ENCODE measurements at regions not wholly inside any gene's neighbourhood (a gene's known extent, or its start where the extent isn't known, plus 50 kb on each side); places are given as distances from the start of the nearest gene placed in this dataset.

GRCh38 chr2:71846669-71847291 is 300.9 kb downstream of the CYP26B1 start:
- intact Hi-C loops (cut with DNase I; ENCODE audit: low total_unique reads), result no loop called here
- TF ChIP-seq POLR2A (IDR thresholded peaks at IDR 0.05), result no peak
- TF ChIP-seq CTCF (IDR thresholded peaks at IDR 0.05), result no peak
- no peak overlapping the region for H3K4me3 ChIP-seq (ENCODE audit: low read depth, poor library complexity, severe bottlenecking)
- 56 to 61% methylated on average over 3 of the region's 3 CpGs for WGBS, 2 donors
- DNase-seq (ENCODE audit: low spot score in 2 of 2), result no peak

- WGBS, 2 donors, result 67 to 84% methylated on average over 2 of the region's 2 CpGs
- TF ChIP-seq POLR2A (IDR thresholded peaks at IDR 0.05) (no peak), CTCF (IDR thresholded peaks at IDR 0.05) (no peak)
- no peak for DNase-seq (ENCODE audit: low spot score in 2 of 2)
- H3K4me3 ChIP-seq (ENCODE audit: low read depth, poor library complexity, severe bottlenecking), result no peak overlapping the region
- intact Hi-C loops (cut with DNase I; ENCODE audit: low total_unique reads), result no loop called here
Observed at GRCh38 chr2:71846072-71846471, 301.6 kb downstream of the CYP26B1 start.

- 95 to 98% methylated on average over 4 of the region's 4 CpGs for WGBS, 2 donors
- intact Hi-C loops (cut with DNase I; ENCODE audit: low total_unique reads), result no loop called here
- no peak for TF ChIP-seq POLR2A (IDR thresholded peaks at IDR 0.05)
- TF ChIP-seq CTCF (IDR thresholded peaks at IDR 0.05), result no peak
- no peak for DNase-seq (ENCODE audit: low spot score in 2 of 2)
- H3K4me3 ChIP-seq (ENCODE audit: low read depth, poor library complexity, severe bottlenecking), result no peak overlapping the region
Observed at GRCh38 chr2:71844967-71845366, 302.7 kb downstream of the CYP26B1 start.

- no peak overlapping the region for H3K4me3 ChIP-seq (ENCODE audit: low read depth, poor library complexity, severe bottlenecking)
- DNase-seq (ENCODE audit: low spot score in 2 of 2), result no peak
- 63 to 73% methylated on average over 3 of the region's 3 CpGs for WGBS, 2 donors
- TF ChIP-seq CTCF (IDR thresholded peaks at IDR 0.05) (no peak), POLR2A (IDR thresholded peaks at IDR 0.05) (no peak)
- intact Hi-C loops (cut with DNase I; ENCODE audit: low total_unique reads), result no loop called here
Observed at GRCh38 chr2:71843391-71843850, 304.2 kb downstream of the CYP26B1 start.

GRCh38 chr2:71842744-71843143 is 304.9 kb downstream of the CYP26B1 start:
- no peak overlapping the region for H3K4me3 ChIP-seq (ENCODE audit: low read depth, poor library complexity, severe bottlenecking)
- DNase-seq (ENCODE audit: low spot score in 2 of 2), result no peak
- no peak for TF ChIP-seq POLR2A (IDR thresholded peaks at IDR 0.05)
- TF ChIP-seq CTCF (IDR thresholded peaks at IDR 0.05), result no peak
- 88 to 93% methylated on average over 4 of the region's 4 CpGs for WGBS, 2 donors
- intact Hi-C loops (cut with DNase I; ENCODE audit: low total_unique reads), result no loop called here

- intact Hi-C loops (cut with DNase I; ENCODE audit: low total_unique reads), result no loop called here
- TF ChIP-seq POLR2A (IDR thresholded peaks at IDR 0.05) (no peak), CTCF (IDR thresholded peaks at IDR 0.05) (no peak)
- DNase-seq (ENCODE audit: low spot score in 2 of 2), result no peak
- 62 to 73% methylated on average over 2 of the region's 2 CpGs for WGBS, 2 donors
- no peak overlapping the region for H3K4me3 ChIP-seq (ENCODE audit: low read depth, poor library complexity, severe bottlenecking)
Observed at GRCh38 chr2:71839826-71840225, 307.8 kb downstream of the CYP26B1 start.
